Sigmoid colon (tissue), 4 donors: ENCODE measurements at regions not wholly inside any gene's neighbourhood (a gene's known extent, or its start where the extent isn't known, plus 50 kb on each side); places are given as distances from the start of the nearest gene placed in this dataset.

Source experiments
- CTCF ChIP-seq, 4 experiments: fragments of 450-650 bp in 3 of 4; fragments of 200-600 bp in 1 of 4; IDR thresholded peaks; one replicate each; pipeline ENCODE4 v1.5.1; 2016 to 2019; ENCODE audit warnings: antibody characterized with exemption in 4 of 4, mild to moderate bottlenecking in 3 of 4, moderate library complexity in 2 of 4
- EP300 ChIP-seq, 4 donors: sonication (generic); formaldehyde crosslinking; IDR thresholded peaks; one replicate each; pipeline ENCODE4 v1.6.1; 2017; ENCODE audit warnings: antibody characterized with exemption in 4 of 4
- POLR2A ChIP-seq, 2 donors: fragments of 450-650 bp; IDR thresholded peaks; one replicate each; pipeline ENCODE4 v1.6.1; 2016; ENCODE audit warnings: antibody characterized with exemption in 2 of 2, mild to moderate bottlenecking in 2 of 2, moderate library complexity in 2 of 2

DNA sequence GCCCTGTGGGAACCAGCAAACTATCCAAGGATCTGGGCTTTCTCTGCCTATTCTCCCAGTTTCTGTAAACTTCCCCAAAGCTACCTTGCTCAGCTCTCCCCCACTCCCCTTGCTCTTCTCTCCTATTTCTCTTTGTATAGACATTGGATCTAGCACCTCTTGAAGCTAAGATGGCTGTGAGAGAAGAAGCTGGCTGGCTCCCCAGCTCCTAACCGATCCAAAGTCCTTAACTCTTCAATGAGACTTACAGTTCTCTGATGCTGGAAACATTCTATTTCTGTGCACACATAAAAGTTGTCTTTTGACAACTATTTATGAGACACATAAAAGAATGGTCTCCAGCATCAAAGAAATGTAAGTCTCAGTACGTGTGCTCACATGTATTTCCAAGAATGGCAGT is 70.6 kb upstream of the C3orf80 start:
- TF ChIP-seq CTCF (IDR thresholded peaks at IDR 0.05) (no peak), POLR2A (IDR thresholded peaks at IDR 0.05) (no peak), EP300 (IDR thresholded peaks at IDR 0.05) (no peak)
